CD4-positive, alpha-beta memory T cell (primary cell): ENCODE measurements at regions not wholly inside any gene's neighbourhood (a gene's known extent, or its start where the extent isn't known, plus 50 kb on each side); places are given as distances from the start of the nearest gene placed in this dataset.

Source experiments
- CTCF ChIA-PET: fragments of 350-600 bp; sonication (Branson Sonifier 250); formaldehyde crosslinking; loops from one replicate; lab custom pipeline; 2021; ENCODE audit warnings: inconsistent platforms; ENCODE audit not compliant: partially characterized antibody; lab: Charles Lee
- POLR2A ChIA-PET: fragments of 350-600 bp; sonication (Branson Sonifier 250); formaldehyde crosslinking; loops from one replicate; lab custom pipeline; 2021; ENCODE audit not compliant: partially characterized antibody; lab: Charles Lee
- DNase-seq, 5 donors: peaks; one replicate each; pipeline versions ENCODE4 v3.0.0 to v3.0.0-alpha.2; 2020 to 2022; ENCODE audit warnings: mixed read lengths in 1 of 5
- H3K27ac ChIP-seq: one replicate; pipeline ENCODE4 v1.7.0; 2013; ENCODE audit warnings: low read depth, low read length
- H3K27me3 ChIP-seq: 2 replicates; pipeline ENCODE4 v1.7.0; 2013; ENCODE audit warnings: mild to moderate bottlenecking, low read length, moderate library complexity; ENCODE audit not compliant: insufficient read depth
- H3K36me3 ChIP-seq: 2 replicates; pipeline ENCODE4 v1.7.0; 2013; ENCODE audit warnings: mild to moderate bottlenecking, low read length, moderate library complexity; ENCODE audit not compliant: insufficient read depth
- H3K4me1 ChIP-seq: 2 replicates; pipeline ENCODE4 v1.7.0; 2013; ENCODE audit warnings: mild to moderate bottlenecking, low read length, moderate library complexity; ENCODE audit not compliant: insufficient read depth
- H3K4me3 ChIP-seq, 2 donors: one replicate each; pipeline ENCODE4 v1.7.0; 2013; ENCODE audit warnings: low read length in 2 of 2, mild to moderate bottlenecking in 1 of 2
- H3K9me3 ChIP-seq, 2 donors: one replicate each; pipeline ENCODE4 v1.7.0; 2013; ENCODE audit warnings: low read length in 2 of 2, control low read depth in 1 of 2; ENCODE audit not compliant: control insufficient read depth in 1 of 2
- H3K27ac Mint-ChIP-seq, 7 donors: one replicate each; pipeline ENCODE4 v1.8.0; 2020 to 2021; ENCODE audit warnings: mixed read lengths in 7 of 7, mild to moderate bottlenecking in 6 of 7, inconsistent platforms in 3 of 7, moderate library complexity in 3 of 7
- H3K27me3 Mint-ChIP-seq, 2 donors: one replicate each; pipeline ENCODE4 v1.8.0; 2020 to 2021; ENCODE audit warnings: mixed read lengths in 2 of 2
- H3K36me3 Mint-ChIP-seq, 2 donors: one replicate each; pipeline ENCODE4 v1.8.0; 2020 to 2021; ENCODE audit warnings: mixed read lengths in 2 of 2, inconsistent platforms in 1 of 2, mild to moderate bottlenecking in 1 of 2
- H3K4me1 Mint-ChIP-seq, 4 donors: one replicate each; pipeline ENCODE4 v1.8.0; 2020 to 2021; ENCODE audit warnings: mixed read lengths in 4 of 4, mild to moderate bottlenecking in 1 of 4
- H3K4me3 Mint-ChIP-seq, 8 donors: one replicate each; pipeline ENCODE4 v1.8.0; 2020 to 2021; ENCODE audit warnings: mixed read lengths in 8 of 8, mild to moderate bottlenecking in 7 of 8, moderate library complexity in 6 of 8, inconsistent platforms in 3 of 8
- H3K9me3 Mint-ChIP-seq, 8 donors: one replicate each; pipeline ENCODE4 v1.8.0; 2020 to 2021; ENCODE audit warnings: mixed read lengths in 8 of 8, mild to moderate bottlenecking in 5 of 8, inconsistent platforms in 3 of 8, moderate library complexity in 1 of 8
- intact Hi-C: fragments of 100-400 bp; cut with micrococcal nuclease; formaldehyde crosslinking; loops from one replicate; pipeline ENCODE4 v1.15.1; 2023

- intact Hi-C loops = no loop called here
- no peak for DNase-seq
- Mint-ChIP-seq H3K4me1 (no peaks in the 10 kb centered on the region), H3K36me3 (no peaks in the 10 kb centered on the region), H3K4me3 (no peak overlapping the region), H3K27ac (no peak overlapping the region), H3K9me3 (peaks cover 0 to 19% (median 3%) of the 10 kb centered on the region in 8 donors), H3K27me3 (no peaks in the 10 kb centered on the region)
- Histone ChIP-seq H3K36me3 (no peaks in the 10 kb centered on the region), H3K4me1 (no peaks in the 10 kb centered on the region), H3K27ac (no peak overlapping the region), H3K4me3 (no peak overlapping the region), H3K27me3 (no peaks in the 10 kb centered on the region), H3K9me3 (no peaks in the 10 kb centered on the region)
- ChIA-PET CTCF (no interaction called here), POLR2A (no interaction called here)
Measured at GRCh38 chr10:36266923-36267322, 624.8 kb upstream of the FZD8 start.

DNA sequence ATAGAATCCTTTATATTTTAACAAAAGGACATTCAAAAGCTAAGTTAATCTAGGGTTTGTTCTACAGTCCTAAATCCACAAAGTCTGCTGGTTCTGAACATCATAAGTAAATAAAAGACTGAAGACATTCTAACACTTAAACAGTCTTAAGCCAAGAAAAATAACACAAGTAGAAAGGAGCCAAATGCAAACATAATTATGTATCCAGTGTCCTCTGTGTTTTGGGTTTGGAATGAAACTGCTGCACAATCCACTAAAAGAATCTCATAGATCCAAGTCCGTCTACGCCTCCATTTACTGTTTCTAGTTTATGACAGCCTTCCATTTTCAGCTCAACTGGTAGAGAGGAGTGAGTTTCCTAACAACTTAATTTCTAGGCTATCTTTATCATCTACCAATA lies 623.6 kb upstream of the FZD8 start:
- H3K4me3 Mint-ChIP-seq = no peak overlapping the region
- no peaks in the 10 kb centered on the region for H3K4me1 Mint-ChIP-seq
- H3K27me3 ChIP-seq = no peaks in the 10 kb centered on the region
- H3K36me3 Mint-ChIP-seq = no peaks in the 10 kb centered on the region
- H3K27ac Mint-ChIP-seq = no peak overlapping the region
- CTCF ChIA-PET = no interaction called here
- H3K27me3 Mint-ChIP-seq = no peaks in the 10 kb centered on the region
- H3K4me3 ChIP-seq = no peak overlapping the region
- H3K27ac ChIP-seq = no peak overlapping the region
- no peak for DNase-seq
- POLR2A ChIA-PET = no interaction called here
- no peaks in the 10 kb centered on the region for H3K9me3 ChIP-seq
- no peaks in the 10 kb centered on the region for H3K4me1 ChIP-seq
- intact Hi-C loops = no loop called here
- no peaks in the 10 kb centered on the region for H3K36me3 ChIP-seq
- peaks cover 0 to 19% (median 3%) of the 10 kb centered on the region in 8 donors for H3K9me3 Mint-ChIP-seq

- Histone ChIP-seq H3K4me3 (no peak overlapping the region), H3K4me1 (no peaks in the 10 kb centered on the region), H3K9me3 (no peaks in the 10 kb centered on the region), H3K27ac (no peak overlapping the region), H3K27me3 (no peaks in the 10 kb centered on the region), H3K36me3 (no peaks in the 10 kb centered on the region)
- POLR2A ChIA-PET = no interaction called here
- Mint-ChIP-seq H3K4me1 (no peaks in the 10 kb centered on the region), H3K9me3 (peaks cover 0 to 19% (median 6%) of the 10 kb centered on the region in 8 donors), H3K4me3 (no peak overlapping the region), H3K27ac (no peak overlapping the region), H3K27me3 (no peaks in the 10 kb centered on the region), H3K36me3 (no peaks in the 10 kb centered on the region)
- intact Hi-C loops = no loop called here
- DNase-seq = no peak
- CTCF ChIA-PET = no interaction called here
Measured at GRCh38 chr10:36263871-36264270, 621.8 kb upstream of the FZD8 start.

DNA sequence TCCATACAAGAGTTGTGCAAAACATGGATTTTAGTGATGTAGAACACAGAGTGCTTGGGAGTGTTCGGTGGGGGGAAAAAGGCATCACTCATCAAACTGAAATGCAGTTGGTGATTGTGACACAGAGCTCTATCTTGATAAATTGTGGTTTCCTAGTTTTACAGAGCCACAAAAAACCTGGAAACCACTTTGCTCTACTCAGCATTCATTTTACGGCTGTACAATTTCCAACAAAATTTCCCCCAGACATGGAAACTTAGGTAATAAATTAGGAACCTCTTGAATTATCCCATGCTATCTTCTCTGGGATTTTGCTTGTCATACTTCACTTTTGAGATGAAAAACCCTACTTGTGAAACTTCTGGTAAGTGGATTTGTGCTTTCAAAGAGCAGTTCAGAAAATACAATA lies 614.9 kb upstream of the FZD8 start:
- Histone ChIP-seq H3K36me3 (no peaks in the 10 kb centered on the region), H3K27ac (no peak overlapping the region), H3K4me1 (no peaks in the 10 kb centered on the region), H3K27me3 (no peaks in the 10 kb centered on the region), H3K9me3 (no peaks in the 10 kb centered on the region), H3K4me3 (no peak overlapping the region)
- Mint-ChIP-seq H3K9me3 (peaks cover 0 to 13% (median 8%) of the 10 kb centered on the region in 8 donors), H3K4me1 (no peaks in the 10 kb centered on the region), H3K27ac (no peak overlapping the region), H3K4me3 (no peak overlapping the region), H3K27me3 (no peaks in the 10 kb centered on the region), H3K36me3 (no peaks in the 10 kb centered on the region)
- intact Hi-C loops = no loop called here
- ChIA-PET POLR2A (no interaction called here), CTCF (no interaction called here)
- DNase-seq = no peak

- H3K4me1 ChIP-seq = no peaks in the 10 kb centered on the region
- Mint-ChIP-seq H3K4me1 (no peaks in the 10 kb centered on the region), H3K9me3 (peaks cover 0 to 13% (median 8%) of the 10 kb centered on the region in 8 donors), H3K4me3 (no peak overlapping the region), H3K27me3 (no peaks in the 10 kb centered on the region), H3K27ac (no peak overlapping the region), H3K36me3 (no peaks in the 10 kb centered on the region)
- no peaks in the 10 kb centered on the region for H3K27me3 ChIP-seq
- CTCF ChIA-PET = no interaction called here
- intact Hi-C loops = no loop called here
- H3K4me3 ChIP-seq = no peak overlapping the region
- POLR2A ChIA-PET = no interaction called here
- no peak for DNase-seq
- no peak overlapping the region for H3K27ac ChIP-seq
- H3K36me3 ChIP-seq = no peaks in the 10 kb centered on the region
- H3K9me3 ChIP-seq = no peaks in the 10 kb centered on the region
Measured at GRCh38 chr10:36256166-36256565, 614.1 kb upstream of the FZD8 start.

DNA sequence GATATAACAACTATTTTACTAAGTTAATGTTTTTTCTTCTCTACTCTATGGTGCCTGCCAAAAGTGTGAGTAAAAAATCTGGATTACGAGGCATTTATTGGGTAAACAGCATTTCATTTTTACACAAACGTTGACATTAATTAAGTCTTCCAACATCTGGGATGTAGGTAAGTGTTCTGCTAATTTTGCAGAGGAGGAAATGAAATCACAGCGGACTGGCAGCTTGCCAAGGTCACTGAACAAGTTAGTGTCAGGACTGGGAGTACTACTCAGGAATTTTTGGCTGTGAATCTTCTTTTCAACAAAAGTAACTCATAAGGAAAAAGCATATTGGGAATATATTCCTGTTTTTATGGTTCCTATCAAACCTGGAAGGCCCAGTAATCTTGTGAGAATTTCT lies 612.1 kb upstream of the FZD8 start:
- no peak overlapping the region for H3K27ac Mint-ChIP-seq
- no peaks in the 10 kb centered on the region for H3K36me3 Mint-ChIP-seq
- H3K27ac ChIP-seq = no peak overlapping the region
- H3K27me3 Mint-ChIP-seq = no peaks in the 10 kb centered on the region
- intact Hi-C loops = no loop called here
- no peak overlapping the region for H3K4me3 Mint-ChIP-seq
- no peaks in the 10 kb centered on the region for H3K27me3 ChIP-seq
- no peak for DNase-seq
- H3K9me3 ChIP-seq = no peaks in the 10 kb centered on the region
- peaks cover 0 to 10% (median 6%) of the 10 kb centered on the region in 8 donors for H3K9me3 Mint-ChIP-seq
- ChIA-PET POLR2A (no interaction called here), CTCF (no interaction called here)
- H3K4me1 Mint-ChIP-seq = no peaks in the 10 kb centered on the region
- H3K4me3 ChIP-seq = no peak overlapping the region
- H3K36me3 ChIP-seq = no peaks in the 10 kb centered on the region
- H3K4me1 ChIP-seq = no peaks in the 10 kb centered on the region

DNA sequence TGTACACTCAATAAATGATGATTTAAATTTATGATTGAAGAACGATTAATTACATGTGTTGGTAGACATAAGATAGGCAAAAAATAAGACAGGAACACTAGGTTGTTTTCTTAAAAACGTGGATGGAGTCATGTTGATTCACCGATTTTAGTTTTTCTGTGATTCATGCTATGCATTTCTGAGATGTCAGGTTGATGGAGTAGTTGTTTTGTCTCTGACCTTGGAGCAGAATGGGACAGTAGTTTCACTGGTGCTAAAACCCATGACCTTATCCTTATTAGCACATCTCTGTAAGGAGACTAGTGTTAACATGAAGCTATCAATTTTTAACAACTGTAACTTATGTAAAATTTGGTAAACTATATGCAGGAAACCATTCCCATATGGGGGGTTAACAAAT lies 611.6 kb upstream of the FZD8 start:
- no peak for DNase-seq
- H3K27me3 Mint-ChIP-seq = no peaks in the 10 kb centered on the region
- H3K36me3 Mint-ChIP-seq = no peaks in the 10 kb centered on the region
- no peak overlapping the region for H3K27ac ChIP-seq
- H3K36me3 ChIP-seq = no peaks in the 10 kb centered on the region
- intact Hi-C loops = no loop called here
- H3K9me3 Mint-ChIP-seq = peaks cover 0 to 10% (median 6%) of the 10 kb centered on the region in 8 donors
- no peak overlapping the region for H3K27ac Mint-ChIP-seq
- H3K4me3 ChIP-seq = no peak overlapping the region
- H3K4me1 Mint-ChIP-seq = no peaks in the 10 kb centered on the region
- POLR2A ChIA-PET = no interaction called here
- no peaks in the 10 kb centered on the region for H3K27me3 ChIP-seq
- H3K4me3 Mint-ChIP-seq = no peak overlapping the region
- H3K9me3 ChIP-seq = no peaks in the 10 kb centered on the region
- CTCF ChIA-PET = no interaction called here
- H3K4me1 ChIP-seq = no peaks in the 10 kb centered on the region

DNA sequence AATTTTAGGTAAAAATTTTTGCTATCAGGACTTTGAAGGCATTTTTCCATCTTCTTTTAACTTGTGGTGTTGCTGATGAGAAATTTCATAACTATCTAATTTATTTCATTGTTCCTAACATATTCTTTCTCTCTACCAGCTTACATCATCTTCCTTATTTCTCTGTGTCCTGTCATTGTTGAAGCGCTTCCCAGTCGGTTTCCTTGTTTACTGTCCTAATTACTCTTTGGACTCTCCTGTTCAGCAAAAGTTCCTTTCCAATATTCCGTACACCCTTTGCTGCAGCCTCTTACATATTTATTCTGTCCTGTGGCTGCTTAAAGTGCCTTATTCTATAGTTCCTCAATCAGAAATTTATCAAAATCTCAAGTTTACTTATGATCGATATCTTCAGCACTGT lies 609.0 kb upstream of the FZD8 start:
- H3K9me3 ChIP-seq = no peaks in the 10 kb centered on the region
- H3K27ac ChIP-seq = no peak overlapping the region
- DNase-seq = no peak
- Mint-ChIP-seq H3K4me3 (no peak overlapping the region), H3K9me3 (peaks cover 0 to 10% (median 5%) of the 10 kb centered on the region in 8 donors), H3K36me3 (no peaks in the 10 kb centered on the region), H3K4me1 (no peaks in the 10 kb centered on the region), H3K27ac (no peak overlapping the region), H3K27me3 (no peaks in the 10 kb centered on the region)
- POLR2A ChIA-PET = no interaction called here
- H3K4me3 ChIP-seq = no peak overlapping the region
- H3K27me3 ChIP-seq = no peaks in the 10 kb centered on the region
- intact Hi-C loops = no loop called here
- no peaks in the 10 kb centered on the region for H3K36me3 ChIP-seq
- H3K4me1 ChIP-seq = no peaks in the 10 kb centered on the region
- CTCF ChIA-PET = no interaction called here
